ENCODE measurements at regions not wholly inside any gene's neighbourhood (a gene's known extent, or its start where the extent isn't known, plus 50 kb on each side); places are given as distances from the start of the nearest gene placed in this dataset.

DNA sequence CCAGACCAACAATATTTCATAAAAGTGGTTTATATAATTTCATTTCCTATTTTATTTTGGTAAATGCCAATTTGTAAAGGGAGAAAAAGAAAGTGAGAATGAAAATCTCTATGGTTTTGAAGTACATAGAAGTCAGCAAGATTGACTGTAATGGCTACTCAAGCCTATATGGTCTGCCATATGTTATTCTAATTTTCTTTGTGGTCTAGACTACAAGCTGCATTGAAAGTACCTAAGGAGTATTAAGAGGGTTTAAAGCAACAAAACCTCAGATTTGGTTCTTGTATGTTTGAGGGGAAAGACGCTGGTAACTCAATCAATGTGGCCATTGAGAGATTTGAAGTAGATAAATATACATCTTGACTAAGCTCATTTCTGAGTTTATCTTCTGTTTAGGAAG lies 193.5 kb upstream of the EYA4 start:
- no peak for TF ChIP-seq CTCF (IDR thresholded peaks at IDR 0.05; ENCODE audit: low read length)
- TF ChIP-seq EZH2 (IDR thresholded peaks at IDR 0.05; ENCODE audit: borderline replicate concordance, low read length): no peak
- H3K4me3 ChIP-seq (ENCODE audit: low read depth, low read length, poor library complexity, severe bottlenecking): no peak overlapping the region
- H3K27me3 ChIP-seq (ENCODE audit: insufficient read depth, low read length): no peaks in the 10 kb centered on the region
- no peak overlapping the region for H2AFZ ChIP-seq (ENCODE audit: low read length)
- H3K9me3 ChIP-seq (ENCODE audit: low read length): no peaks in the 10 kb centered on the region
- H3K27ac ChIP-seq (ENCODE audit: low read depth, low read length, poor library complexity, severe bottlenecking): no peak overlapping the region
- H3F3A ChIP-seq (ENCODE audit: insufficient read depth, low read length): no peaks in the 10 kb centered on the region
- no peak overlapping the region for H3K4me2 ChIP-seq (ENCODE audit: low read length)
- H3K9ac ChIP-seq (ENCODE audit: low read length): no peak overlapping the region
- H3K4me1 ChIP-seq (ENCODE audit: insufficient read depth, low read length, severe bottlenecking): no peaks in the 10 kb centered on the region
- H3K79me2 ChIP-seq (ENCODE audit: insufficient read depth, low read length): no peaks in the 10 kb centered on the region
- H3K36me3 ChIP-seq (ENCODE audit: insufficient read depth, low read length): no peaks in the 10 kb centered on the region
- H4K20me1 ChIP-seq (ENCODE audit: insufficient read depth, low read length): no peaks in the 10 kb centered on the region
- no peaks in the 10 kb centered on the region for H3K9me2 ChIP-seq (ENCODE audit: low read depth, low read length)

DNA sequence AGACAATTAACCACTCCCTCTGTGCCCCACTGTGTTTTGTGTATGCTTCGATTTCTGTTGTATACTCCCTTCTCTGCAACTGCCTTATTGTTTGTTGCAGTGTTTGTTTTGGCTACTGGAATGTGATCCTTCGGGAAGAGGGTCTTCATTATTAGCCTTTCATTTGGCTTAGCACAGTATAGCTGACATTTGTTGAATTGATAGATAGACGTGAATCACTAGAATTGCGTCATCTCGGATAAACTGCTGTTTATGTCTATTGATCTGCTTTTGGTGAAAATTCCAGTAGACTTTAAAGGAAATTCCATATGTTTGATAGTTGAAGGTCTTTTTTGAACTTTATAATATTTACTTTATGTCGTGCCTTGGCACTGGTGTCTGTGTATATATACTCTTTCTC lies 189.9 kb upstream of the EYA4 start:
- Histone ChIP-seq H3K36me3 (ENCODE audit: insufficient read depth, low read length) (no peaks in the 10 kb centered on the region), H3K4me3 (ENCODE audit: low read depth, low read length, poor library complexity, severe bottlenecking) (no peak overlapping the region), H3K4me2 (ENCODE audit: low read length) (no peak overlapping the region), H3K9me3 (ENCODE audit: low read length) (no peaks in the 10 kb centered on the region), H3K27ac (ENCODE audit: low read depth, low read length, poor library complexity, severe bottlenecking) (no peak overlapping the region), H3K4me1 (ENCODE audit: insufficient read depth, low read length, severe bottlenecking) (no peaks in the 10 kb centered on the region), H3K9ac (ENCODE audit: low read length) (no peak overlapping the region), H4K20me1 (ENCODE audit: insufficient read depth, low read length) (no peaks in the 10 kb centered on the region), H3F3A (ENCODE audit: insufficient read depth, low read length) (no peaks in the 10 kb centered on the region), H3K27me3 (ENCODE audit: insufficient read depth, low read length) (no peaks in the 10 kb centered on the region), H3K9me2 (ENCODE audit: low read depth, low read length) (no peaks in the 10 kb centered on the region), H2AFZ (ENCODE audit: low read length) (no peak overlapping the region), H3K79me2 (ENCODE audit: insufficient read depth, low read length) (no peaks in the 10 kb centered on the region)
- TF ChIP-seq CTCF (IDR thresholded peaks at IDR 0.05; ENCODE audit: low read length): no peak
- TF ChIP-seq EZH2 (IDR thresholded peaks at IDR 0.05; ENCODE audit: borderline replicate concordance, low read length): no peak

GRCh38 chr6:133052465-133052864 lies 188.7 kb upstream of the EYA4 start:
- no peaks in the 10 kb centered on the region for H3F3A ChIP-seq (ENCODE audit: insufficient read depth, low read length)
- no peak overlapping the region for H3K9ac ChIP-seq (ENCODE audit: low read length)
- no peaks in the 10 kb centered on the region for H3K36me3 ChIP-seq (ENCODE audit: insufficient read depth, low read length)
- no peak overlapping the region for H3K4me2 ChIP-seq (ENCODE audit: low read length)
- H3K27ac ChIP-seq (ENCODE audit: low read depth, low read length, poor library complexity, severe bottlenecking): no peak overlapping the region
- no peaks in the 10 kb centered on the region for H3K79me2 ChIP-seq (ENCODE audit: insufficient read depth, low read length)
- H3K4me3 ChIP-seq (ENCODE audit: low read depth, low read length, poor library complexity, severe bottlenecking): no peak overlapping the region
- H3K9me3 ChIP-seq (ENCODE audit: low read length): no peaks in the 10 kb centered on the region
- no peak overlapping the region for H2AFZ ChIP-seq (ENCODE audit: low read length)
- H4K20me1 ChIP-seq (ENCODE audit: insufficient read depth, low read length): no peaks in the 10 kb centered on the region
- H3K9me2 ChIP-seq (ENCODE audit: low read depth, low read length): no peaks in the 10 kb centered on the region
- H3K27me3 ChIP-seq (ENCODE audit: insufficient read depth, low read length): no peaks in the 10 kb centered on the region
- TF ChIP-seq EZH2 (IDR thresholded peaks at IDR 0.05; ENCODE audit: borderline replicate concordance, low read length) (no peak), CTCF (IDR thresholded peaks at IDR 0.05; ENCODE audit: low read length) (no peak)
- H3K4me1 ChIP-seq (ENCODE audit: insufficient read depth, low read length, severe bottlenecking): no peaks in the 10 kb centered on the region

Measured in OCI-LY1 (cell line).